ENCODE measurements at regions not wholly inside any gene's neighbourhood (a gene's known extent, or its start where the extent isn't known, plus 50 kb on each side); places are given as distances from the start of the nearest gene placed in this dataset.

- TF ChIP-seq, protein P1, sequence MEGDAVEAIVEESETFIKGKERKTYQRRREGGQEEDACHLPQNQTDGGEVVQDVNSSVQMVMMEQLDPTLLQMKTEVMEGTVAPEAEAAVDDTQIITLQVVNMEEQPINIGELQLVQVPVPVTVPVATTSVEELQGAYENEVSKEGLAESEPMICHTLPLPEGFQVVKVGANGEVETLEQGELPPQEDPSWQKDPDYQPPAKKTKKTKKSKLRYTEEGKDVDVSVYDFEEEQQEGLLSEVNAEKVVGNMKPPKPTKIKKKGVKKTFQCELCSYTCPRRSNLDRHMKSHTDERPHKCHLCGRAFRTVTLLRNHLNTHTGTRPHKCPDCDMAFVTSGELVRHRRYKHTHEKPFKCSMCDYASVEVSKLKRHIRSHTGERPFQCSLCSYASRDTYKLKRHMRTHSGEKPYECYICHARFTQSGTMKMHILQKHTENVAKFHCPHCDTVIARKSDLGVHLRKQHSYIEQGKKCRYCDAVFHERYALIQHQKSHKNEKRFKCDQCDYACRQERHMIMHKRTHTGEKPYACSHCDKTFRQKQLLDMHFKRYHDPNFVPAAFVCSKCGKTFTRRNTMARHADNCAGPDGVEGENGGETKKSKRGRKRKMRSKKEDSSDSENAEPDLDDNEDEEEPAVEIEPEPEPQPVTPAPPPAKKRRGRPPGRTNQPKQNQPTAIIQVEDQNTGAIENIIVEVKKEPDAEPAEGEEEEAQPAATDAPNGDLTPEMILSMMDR (conservative IDR thresholded peaks at IDR 0.05; ENCODE audit: low read depth, low read length) = no peak
- no peak for TF ChIP-seq EZH2 (IDR thresholded peaks at IDR 0.05; ENCODE audit: low read length, unreplicated experiment)
These were observed 59.4 kb upstream of the FMOD start for GRCh38 chr1:203410182-203410900.
